PC-3 (cell line): ENCODE measurements at regions not wholly inside any gene's neighbourhood (a gene's known extent, or its start where the extent isn't known, plus 50 kb on each side); places are given as distances from the start of the nearest gene placed in this dataset.
"Not testable (repeated sequence)": the region's sequence is repeated elsewhere in the genome, so short reads cannot be mapped to it uniquely, and the experiment has no call there.

Source experiments
- ATAC-seq: fragments of 200-7000 bp; cut with Tn5 transposase; 2 replicates; pipeline ENCODE4 v1.9.1; 2020; ENCODE audit warnings: mild to moderate bottlenecking, moderate library complexity
- BruUV-seq: library from RNA; stranded (reverse); fragments of 400-500 nt; replicated peaks from 2 replicates; lab custom pipeline; 2021; lab: Mats Ljungman, UMichigan
- CTCF ChIA-PET: fragments of 300-600 bp; sonication (Branson Sonifier 250); formaldehyde crosslinking; loops from one replicate; lab custom pipeline; 2022; ENCODE audit warnings: antibody characterized with exemption; lab: Charles Lee
- POLR2A ChIA-PET: fragments of 300-600 bp; sonication (Branson Sonifier 250); formaldehyde crosslinking; loops from one replicate; lab custom pipeline; 2022; ENCODE audit warnings: antibody characterized with exemption; ENCODE audit not compliant: unreplicated experiment; lab: Charles Lee
- DNase-seq: peaks from one replicate; pipeline ENCODE4 v3.0.0-alpha.2; 2015
- H2AFZ ChIP-seq: fragments of 300-600 bp; sonication (generic); 2 replicates; pipeline ENCODE4 v1.6.0; 2016; ENCODE audit warnings: antibody characterized with exemption, low read length
- H3F3A ChIP-seq: fragments of 300-600 bp; sonication (generic); one replicate; pipeline ENCODE4 v1.6.0; 2017; ENCODE audit warnings: antibody characterized with exemption, low read length, control low read depth, mild to moderate bottlenecking; ENCODE audit not compliant: unreplicated experiment
- H3K27ac ChIP-seq: fragments of 300-600 bp; sonication (generic); 2 replicates; pipeline ENCODE4 v1.5.1; 2016; ENCODE audit warnings: mild to moderate bottlenecking, low read length
- H3K27me3 ChIP-seq: fragments of 300-600 bp; sonication (generic); 2 replicates; pipeline ENCODE4 v1.6.1; 2016; ENCODE audit warnings: low read length, mixed read lengths
- H3K36me3 ChIP-seq: fragments of 300-600 bp; sonication (generic); 2 replicates; pipeline ENCODE4 v1.6.1; 2016; ENCODE audit warnings: low read depth, mixed run types, low read length, mixed read lengths
- H3K4me1 ChIP-seq: fragments of 300-600 bp; sonication (generic); 2 replicates; pipeline ENCODE4 v1.5.1; 2016; ENCODE audit warnings: low read length; ENCODE audit not compliant: insufficient read depth
- H3K4me2 ChIP-seq: fragments of 300-600 bp; sonication (generic); 2 replicates; pipeline ENCODE4 v1.6.0; 2016; ENCODE audit warnings: low read length
- H3K4me3 ChIP-seq: fragments of 300-600 bp; sonication (generic); 2 replicates; pipeline ENCODE4 v1.5.1; 2016; ENCODE audit warnings: mild to moderate bottlenecking, low read length, mixed read lengths
- H3K79me2 ChIP-seq: fragments of 300-600 bp; sonication (generic); 2 replicates; pipeline ENCODE4 v1.6.1; 2017; ENCODE audit warnings: low read length, mixed read lengths
- H3K9ac ChIP-seq: fragments of 300-600 bp; sonication (generic); 2 replicates; pipeline ENCODE4 v1.6.0; 2016; ENCODE audit warnings: mild to moderate bottlenecking, low read length
- H3K9me2 ChIP-seq: fragments of 300-600 bp; sonication (generic); replicated peaks from 2 replicates; pipeline ENCODE4 v1.6.1; 2016; ENCODE audit warnings: mixed run types, low read length, mixed read lengths
- H3K9me3 ChIP-seq: fragments of 300-600 bp; sonication (generic); 2 replicates; pipeline ENCODE4 v1.6.1; 2016; ENCODE audit warnings: low read length, mixed read lengths
- H4K20me1 ChIP-seq: fragments of 300-600 bp; sonication (generic); 2 replicates; pipeline ENCODE4 v1.6.1; 2016; ENCODE audit warnings: low read length, mixed read lengths
- CTCF ChIP-seq: fragments of 300-600 bp; sonication (generic); conservative IDR thresholded peaks from 2 replicates; pipeline ENCODE4 v1.5.1; 2017; ENCODE audit warnings: antibody characterized with exemption, low read depth, mild to moderate bottlenecking, low read length
- EZH2 ChIP-seq: fragments of 300-600 bp; sonication (generic); IDR thresholded peaks from one replicate; pipeline ENCODE4 v1.6.1; 2017; ENCODE audit warnings: antibody characterized with exemption, mild to moderate bottlenecking, low read length; ENCODE audit not compliant: unreplicated experiment
- EZH2phosphoT487 ChIP-seq: fragments of 300-600 bp; sonication (generic); IDR thresholded peaks from 2 replicates; pipeline ENCODE4 v1.6.1; 2018; ENCODE audit warnings: mild to moderate bottlenecking, antibody characterized with exemption, low read length, borderline replicate concordance
- intact Hi-C: fragments of 100-400 bp; cut with micrococcal nuclease; formaldehyde crosslinking; loops from 2 replicates; pipeline ENCODE4 v1.9.0; 2023

GRCh38 chr2:7437716-7438632 lies 520.8 kb downstream of the RNF144A start:
- Histone ChIP-seq H3K9ac (no peak overlapping the region), H3K79me2 (no peaks in the 10 kb centered on the region), H3K4me2 (no peak overlapping the region), H4K20me1 (no peaks in the 10 kb centered on the region), H3K9me2 (no peaks in the 10 kb centered on the region), H3K27ac (no peak overlapping the region), H2AFZ (no peak overlapping the region), H3K36me3 (no peaks in the 10 kb centered on the region), H3K4me3 (no peak overlapping the region), H3K27me3 (no peaks in the 10 kb centered on the region), H3K9me3 (no peaks in the 10 kb centered on the region), H3F3A (no peaks in the 10 kb centered on the region), H3K4me1 (no peaks in the 10 kb centered on the region)
- no peak for ATAC-seq
- intact Hi-C loops = no loop called here
- ChIA-PET CTCF (no interaction called here), POLR2A (no interaction called here)
- TF ChIP-seq EZH2 (no peak), EZH2phosphoT487 (no peak), CTCF (no peak)
- no TSS peak for BruUV-seq
- DNase-seq = no peak

- ATAC-seq (no peak), DNase-seq (no peak)
- TF ChIP-seq CTCF (no peak), EZH2phosphoT487 (no peak), EZH2 (no peak)
- no peaks in the 10 kb centered on the region for H3F3A ChIP-seq
- no peaks in the 10 kb centered on the region for H3K9me2 ChIP-seq
- no peak overlapping the region for H3K4me2 ChIP-seq
- ChIA-PET CTCF (no interaction called here), POLR2A (no interaction called here)
- H3K4me1 ChIP-seq = no peaks in the 10 kb centered on the region
- no peak overlapping the region for H3K4me3 ChIP-seq
- H3K9ac ChIP-seq = no peak overlapping the region
- no peaks in the 10 kb centered on the region for H4K20me1 ChIP-seq
- no TSS peak for BruUV-seq
- no peaks in the 10 kb centered on the region for H3K27me3 ChIP-seq
- H3K27ac ChIP-seq = no peak overlapping the region
- intact Hi-C loops = no loop called here
- no peaks in the 10 kb centered on the region for H3K9me3 ChIP-seq
- H2AFZ ChIP-seq = no peak overlapping the region
- H3K36me3 ChIP-seq = no peaks in the 10 kb centered on the region
- no peaks in the 10 kb centered on the region for H3K79me2 ChIP-seq
Measured at GRCh38 chr2:7438855-7439254, 521.6 kb downstream of the RNF144A start.

GRCh38 chr2:7440977-7441376 lies 523.8 kb downstream of the RNF144A start:
- DNase-seq (no peak), ATAC-seq (no peak)
- H3K79me2 ChIP-seq = no peaks in the 10 kb centered on the region
- no peak overlapping the region for H3K4me2 ChIP-seq
- no peaks in the 10 kb centered on the region for H3K9me2 ChIP-seq
- H3K4me3 ChIP-seq = no peak overlapping the region
- no peaks in the 10 kb centered on the region for H3F3A ChIP-seq
- BruUV-seq = no TSS peak
- no peak overlapping the region for H2AFZ ChIP-seq
- ChIA-PET POLR2A (no interaction called here), CTCF (no interaction called here)
- no peaks in the 10 kb centered on the region for H3K27me3 ChIP-seq
- H3K4me1 ChIP-seq = no peaks in the 10 kb centered on the region
- H3K9me3 ChIP-seq = no peaks in the 10 kb centered on the region
- no peak overlapping the region for H3K9ac ChIP-seq
- intact Hi-C loops = no loop called here
- no peak for TF ChIP-seq EZH2phosphoT487
- no peak for TF ChIP-seq EZH2
- no peaks in the 10 kb centered on the region for H3K36me3 ChIP-seq
- no peaks in the 10 kb centered on the region for H4K20me1 ChIP-seq
- H3K27ac ChIP-seq = no peak overlapping the region

- CTCF ChIA-PET, H2AFZ ChIP-seq, H3K4me1 ChIP-seq, H3K4me2 ChIP-seq, DNase-seq, H3K36me3 ChIP-seq, H3K9me3 ChIP-seq, POLR2A ChIA-PET, H3K9ac ChIP-seq, H3K27me3 ChIP-seq, H3K4me3 ChIP-seq, H3K9me2 ChIP-seq, BruUV-seq, H3K27ac ChIP-seq, H4K20me1 ChIP-seq, ATAC-seq, intact Hi-C loops, H3K79me2 ChIP-seq, H3F3A ChIP-seq: not testable (repeated sequence)
Measured at GRCh38 chr2:7441841-7442240, 524.6 kb downstream of the RNF144A start.
